ENCODE measurements at regions not wholly inside any gene's neighbourhood (a gene's known extent, or its start where the extent isn't known, plus 50 kb on each side); places are given as distances from the start of the nearest gene placed in this dataset.

DNA sequence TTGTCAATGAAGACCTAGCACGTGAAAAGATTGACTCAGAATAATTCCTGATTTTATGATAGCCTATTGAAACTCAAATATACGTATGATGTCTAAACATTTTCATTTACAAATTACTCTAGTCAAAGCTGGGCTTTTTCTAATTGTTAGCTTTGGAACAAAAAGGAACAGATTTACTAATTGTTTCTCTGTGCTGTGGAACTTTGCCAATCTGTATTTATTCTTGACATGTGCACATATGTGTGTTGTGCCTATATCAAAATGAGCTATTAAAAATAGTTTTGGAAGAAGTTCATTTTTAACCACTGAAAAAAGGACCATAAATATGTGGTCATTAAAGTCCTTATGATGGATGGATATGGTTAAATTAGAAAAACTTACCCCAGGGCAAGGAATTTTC is 85.4 kb upstream of the PACRGL start:
- DNase-seq = no peak

DNA sequence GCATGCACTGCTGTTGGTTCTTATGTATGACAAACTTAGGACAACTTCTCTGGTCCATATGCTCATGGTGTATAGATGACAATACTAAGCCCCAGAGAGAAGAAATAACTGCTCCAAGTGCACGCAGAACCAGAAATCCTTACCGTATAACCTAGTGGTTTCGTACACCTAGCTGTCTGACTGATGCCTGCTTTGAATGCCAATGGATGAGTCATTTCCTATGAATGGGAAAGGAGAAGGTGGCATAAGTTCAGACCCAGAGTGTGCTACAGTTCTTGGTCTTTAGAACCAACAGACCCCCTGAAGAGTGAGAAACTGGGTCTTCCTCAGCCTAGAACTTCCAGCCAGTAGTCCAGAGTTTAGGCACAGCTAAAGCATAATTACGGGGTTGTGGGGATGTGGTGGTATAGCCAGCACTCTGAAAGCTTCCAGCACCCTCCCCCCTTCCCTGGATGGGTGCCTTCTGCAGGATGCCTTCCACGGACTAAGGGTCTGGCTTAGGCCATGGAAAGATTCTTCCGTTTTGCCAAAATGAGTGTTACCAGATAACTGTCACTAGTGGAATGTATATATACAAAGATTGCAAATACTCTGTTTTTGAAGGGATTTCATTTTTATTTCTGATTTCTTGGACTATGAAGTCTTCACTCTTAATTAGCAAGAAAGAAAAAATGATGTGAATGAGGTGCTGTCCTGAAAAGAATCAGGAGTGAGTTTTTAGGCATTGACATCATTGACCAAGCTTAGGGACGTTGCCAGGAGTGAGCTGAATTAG is 84.6 kb upstream of the PACRGL start:
- no peak for DNase-seq

DNA sequence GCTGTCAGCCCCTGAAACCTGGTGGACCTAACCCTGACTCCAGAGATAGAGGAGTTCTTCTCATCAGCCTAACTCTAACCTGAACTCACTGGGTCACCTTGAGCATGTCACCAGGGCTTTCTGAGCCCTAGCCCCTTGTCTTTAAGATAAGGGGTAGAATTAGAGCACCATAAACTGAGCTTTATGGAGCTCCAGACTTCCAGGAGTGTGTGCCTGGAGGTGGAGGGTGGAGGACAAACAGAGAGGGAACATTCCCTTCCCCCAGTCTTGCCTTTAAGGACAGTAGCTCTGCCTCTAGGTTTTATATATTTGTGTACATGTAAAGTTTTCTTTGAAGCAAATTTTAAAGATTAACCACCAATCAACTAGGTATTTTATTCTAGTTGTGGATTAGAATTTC is 83.9 kb upstream of the PACRGL start:
- no peak for DNase-seq

DNA sequence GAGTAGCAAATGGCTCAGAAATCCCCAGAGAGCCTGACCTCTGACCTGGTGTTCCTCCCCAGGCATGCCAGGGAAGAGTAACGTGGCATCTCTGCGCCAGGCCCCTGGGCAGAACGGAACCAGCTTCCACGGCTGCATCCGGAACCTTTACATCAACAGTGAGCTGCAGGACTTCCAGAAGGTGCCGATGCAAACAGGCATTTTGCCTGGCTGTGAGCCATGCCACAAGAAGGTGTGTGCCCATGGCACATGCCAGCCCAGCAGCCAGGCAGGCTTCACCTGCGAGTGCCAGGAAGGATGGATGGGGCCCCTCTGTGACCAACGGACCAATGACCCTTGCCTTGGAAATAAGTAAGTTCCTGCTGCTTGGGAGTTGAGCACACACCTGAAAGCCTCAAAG is 83.4 kb upstream of the PACRGL start:
- no peak for DNase-seq

DNA sequence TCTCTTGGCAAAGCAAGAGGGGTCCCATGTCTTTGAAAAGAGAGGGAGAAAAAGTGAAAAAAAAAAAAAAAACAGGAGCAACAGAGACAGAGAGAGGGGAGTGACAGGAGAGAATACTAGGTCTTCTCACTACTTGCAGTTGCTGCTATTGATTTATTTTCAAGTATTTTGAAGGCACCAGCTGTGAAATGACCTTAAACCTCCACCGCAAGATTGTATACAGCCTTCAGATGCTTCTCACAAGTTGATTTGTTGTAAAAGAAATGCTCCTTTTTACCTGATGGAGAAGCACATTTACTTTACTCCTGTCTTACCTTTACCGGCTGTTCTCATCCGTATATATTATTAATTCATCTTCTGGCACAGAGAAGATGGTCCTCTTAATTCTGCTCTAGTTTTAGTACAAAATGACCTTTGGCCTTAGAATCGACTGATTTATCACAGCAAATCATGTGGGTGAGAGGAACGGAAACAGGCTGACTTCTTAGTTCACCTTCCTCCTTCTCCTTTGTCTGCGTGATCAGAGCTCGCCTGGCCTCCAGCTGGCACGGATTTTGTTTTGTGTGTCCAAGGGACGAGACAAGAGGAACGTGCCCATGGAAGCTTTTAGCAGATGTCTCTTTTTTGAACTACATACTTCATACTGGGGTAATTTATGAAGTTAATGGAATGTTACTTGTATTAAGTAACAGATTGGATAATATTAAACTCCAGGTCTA is 82.4 kb upstream of the PACRGL start:
- no peak for DNase-seq

DNA sequence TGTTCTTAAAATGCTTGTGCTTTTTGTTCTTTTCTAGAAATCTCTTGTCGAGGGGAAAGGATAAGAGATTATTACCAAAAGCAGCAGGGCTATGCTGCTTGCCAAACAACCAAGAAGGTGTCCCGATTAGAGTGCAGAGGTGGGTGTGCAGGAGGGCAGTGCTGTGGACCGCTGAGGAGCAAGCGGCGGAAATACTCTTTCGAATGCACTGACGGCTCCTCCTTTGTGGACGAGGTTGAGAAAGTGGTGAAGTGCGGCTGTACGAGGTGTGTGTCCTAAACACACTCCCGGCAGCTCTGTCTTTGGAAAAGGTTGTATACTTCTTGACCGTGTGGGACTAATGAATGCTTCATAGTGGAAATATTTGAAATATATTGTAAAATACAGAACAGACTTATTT is 81.5 kb upstream of the PACRGL start:
- DNase-seq = no peak

DNA sequence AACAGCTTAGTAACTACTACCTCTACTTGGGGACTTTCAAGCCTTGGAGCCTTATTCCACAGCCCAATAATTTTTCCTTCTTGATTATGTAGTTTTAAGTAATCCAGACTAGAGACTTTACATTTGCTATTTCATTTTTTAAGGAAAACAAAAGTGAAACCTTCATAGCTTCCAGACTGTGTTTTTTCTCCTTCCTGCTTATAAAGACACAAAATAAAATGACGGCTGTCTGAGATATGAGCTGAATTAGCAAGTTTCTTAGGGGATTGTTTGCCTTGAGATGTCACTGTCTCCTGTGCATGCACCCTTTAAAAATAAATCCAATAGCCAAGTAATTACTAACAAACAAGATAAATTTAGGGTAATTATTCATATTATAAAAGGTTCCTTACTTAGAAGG is 78.8 kb upstream of the PACRGL start:
- DNase-seq = no peak

DNA sequence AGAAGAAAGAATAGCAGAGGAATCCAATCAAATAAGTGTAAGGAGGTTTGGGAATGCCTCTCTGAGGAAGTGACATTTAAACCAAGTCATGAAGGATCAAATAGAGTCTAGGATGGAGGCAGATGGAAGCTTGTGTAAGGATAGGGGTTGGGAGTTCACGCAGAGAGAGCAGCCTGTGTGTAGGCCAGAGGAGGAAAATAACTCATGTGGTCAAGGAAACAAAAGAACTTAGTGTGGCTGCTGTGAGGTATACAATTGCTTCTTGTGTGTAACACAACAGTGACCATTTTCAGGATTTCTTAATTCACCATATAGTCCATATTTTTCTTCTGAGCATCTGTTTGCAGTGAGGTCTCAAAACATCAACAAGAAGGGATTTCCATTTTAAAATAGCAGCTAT is 77.6 kb upstream of the PACRGL start:
- no peak for DNase-seq

GRCh38 chr4:20623939-20624338 is 76.3 kb upstream of the PACRGL start:
- no peak for DNase-seq

DNA sequence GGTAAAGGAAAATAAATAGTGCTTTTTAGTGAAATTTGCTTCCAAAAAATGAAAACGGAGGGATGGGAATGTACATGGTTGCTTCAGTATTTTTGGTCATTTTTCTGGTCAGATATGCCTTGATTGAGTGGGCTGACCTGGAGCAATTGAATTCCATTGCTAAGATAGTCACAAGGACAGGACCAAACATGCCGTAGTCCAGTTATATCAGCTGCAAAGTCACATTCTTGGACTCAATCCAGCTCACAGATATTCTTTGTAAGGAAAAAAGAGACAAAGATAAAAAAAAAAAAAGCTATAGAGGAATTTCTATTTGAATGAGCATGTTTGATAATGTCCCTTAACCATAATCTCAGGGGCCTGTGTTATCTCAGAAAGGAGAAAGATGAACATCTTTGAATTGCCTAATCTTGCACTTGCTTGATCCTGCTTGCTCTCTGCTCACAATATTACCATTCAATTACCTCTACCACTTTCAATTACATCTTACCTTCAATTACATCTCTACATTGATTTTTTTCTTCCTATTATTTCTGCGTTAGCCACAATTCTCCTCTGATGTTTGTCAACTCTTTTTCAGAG is 75.4 kb upstream of the PACRGL start:
- DNase-seq = no peak

DNA sequence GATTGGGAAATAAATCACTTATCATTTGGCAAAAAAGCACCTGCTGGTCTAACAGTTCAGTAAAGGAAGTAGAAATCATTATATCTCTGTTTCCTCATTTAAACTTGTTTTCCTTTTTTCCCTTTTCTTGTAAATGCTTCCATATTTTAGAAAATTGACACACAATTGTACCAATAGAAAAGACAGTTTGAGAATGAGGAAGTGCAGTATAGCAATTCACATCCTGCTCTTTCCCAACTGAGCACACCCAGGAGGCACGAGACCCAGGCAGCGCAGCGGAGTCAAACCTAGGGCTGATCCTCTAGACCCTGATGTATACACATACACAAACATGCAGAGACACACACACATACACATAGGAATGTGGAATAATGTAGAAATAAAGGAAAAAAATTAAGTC is 74.8 kb upstream of the PACRGL start:
- DNase-seq = no peak

DNA sequence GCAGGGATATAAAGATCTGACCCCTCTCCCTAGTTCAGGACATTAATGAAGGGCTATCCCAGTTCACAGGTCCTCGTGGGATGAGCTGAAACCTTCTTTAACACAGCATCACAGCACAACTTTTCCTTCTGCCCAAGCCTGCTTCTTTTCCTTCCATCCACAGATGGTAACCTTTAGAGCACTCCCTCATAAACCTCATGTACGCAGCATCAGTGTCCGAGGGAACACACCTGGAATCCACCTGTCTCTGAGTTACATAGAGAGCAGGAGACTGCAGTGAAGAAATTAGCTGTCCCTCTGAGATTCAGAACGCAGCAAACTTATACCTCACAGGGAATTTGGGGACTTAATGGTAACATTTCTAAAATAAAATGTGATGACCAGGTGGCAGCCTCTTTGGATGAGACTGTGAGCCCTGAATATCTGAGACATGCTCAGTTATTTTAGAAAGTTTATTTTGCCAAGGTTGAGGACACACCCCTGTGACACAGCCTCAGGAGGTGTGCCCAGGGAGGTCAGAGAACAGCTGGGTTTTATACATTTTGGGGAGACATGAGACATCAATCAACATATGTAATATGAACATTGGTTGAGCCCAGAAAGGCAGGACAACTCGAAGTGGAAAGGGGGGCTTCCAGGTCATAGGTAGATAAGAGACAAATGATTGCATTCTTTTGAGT is 73.8 kb upstream of the PACRGL start:
- DNase-seq = no peak

GRCh38 chr4:20627866-20628265 is 72.4 kb upstream of the PACRGL start:
- DNase-seq = no peak

GRCh38 chr4:20629186-20630106 is 70.8 kb upstream of the PACRGL start:
- no peak for DNase-seq

GRCh38 chr4:20638825-20639224 is 61.4 kb upstream of the PACRGL start:
- DNase-seq = no peak

GRCh38 chr4:20639346-20639745 is 60.9 kb upstream of the PACRGL start:
- no peak for DNase-seq

DNA sequence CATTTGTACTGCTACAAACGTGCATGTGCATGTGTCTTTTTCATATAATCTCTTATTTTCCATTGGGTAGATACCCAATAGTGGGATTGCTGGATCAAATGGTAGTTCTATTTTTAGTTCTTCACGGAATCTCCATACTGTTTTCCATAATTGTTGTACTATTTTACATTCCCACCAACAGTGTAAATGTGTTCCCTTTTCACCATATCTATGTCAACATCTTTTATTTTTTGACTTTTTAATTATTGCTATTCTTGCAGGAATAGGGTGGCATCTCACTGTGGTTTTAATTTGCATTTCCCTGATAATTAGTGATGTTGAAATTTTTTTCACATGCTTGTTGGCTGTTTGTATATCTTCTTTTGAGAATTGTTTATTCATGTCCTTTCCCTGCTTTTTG is 59.3 kb upstream of the PACRGL start:
- no peak for DNase-seq

- DNase-seq = no peak
Observed at GRCh38 chr4:20641976-20642375, 58.3 kb upstream of the PACRGL start.

GRCh38 chr4:20643631-20644030 is 56.6 kb upstream of the PACRGL start:
- DNase-seq = no peak

DNA sequence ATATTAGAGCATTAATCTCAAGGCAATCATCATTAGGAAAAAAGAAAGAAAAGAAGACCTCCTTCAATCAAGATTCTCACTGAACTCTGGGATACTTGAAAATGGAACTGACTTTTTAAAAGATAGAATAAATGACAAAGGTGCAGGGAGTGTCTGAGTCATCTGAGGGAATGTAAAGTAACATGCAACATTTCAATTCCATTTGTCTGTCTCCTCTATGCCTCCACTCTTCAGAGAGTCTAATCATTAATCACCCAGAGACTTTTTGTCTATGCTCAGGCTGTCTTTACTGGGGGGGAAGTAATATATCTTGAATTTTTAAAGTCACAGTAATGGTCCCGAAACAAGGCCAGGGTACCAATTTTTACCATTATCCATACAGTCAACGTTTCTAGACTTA is 55.0 kb upstream of the PACRGL start:
- no peak for DNase-seq

DNA sequence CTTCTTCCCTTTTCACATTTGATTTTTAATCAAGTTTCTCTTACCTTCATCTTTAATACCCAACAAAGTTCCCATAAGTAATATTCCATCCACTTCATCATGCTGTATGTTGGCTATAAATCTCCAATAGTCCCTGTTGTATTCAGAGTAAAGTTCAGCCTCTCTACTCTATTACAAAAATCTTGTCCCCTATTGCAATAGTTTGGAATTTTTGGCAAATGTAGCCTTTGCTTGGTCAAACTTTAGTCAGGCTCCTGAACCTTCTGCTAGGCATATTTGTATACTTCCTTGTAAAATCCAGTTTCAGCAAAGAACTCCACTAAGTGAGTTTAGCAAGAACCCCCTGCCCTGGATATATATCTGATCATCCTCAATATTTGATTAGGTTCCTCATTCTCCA is 54.0 kb upstream of the PACRGL start:
- DNase-seq = no peak

All from CD4-positive, alpha-beta T cell treated with Interleukin-17A for 1 hour (primary cell).